Liver (tissue), 8 donors: ENCODE measurements at regions not wholly inside any gene's neighbourhood (a gene's known extent, or its start where the extent isn't known, plus 50 kb on each side); places are given as distances from the start of the nearest gene placed in this dataset.

ENCODE experiments used
- DNase-seq: peaks from one replicate; pipeline ENCODE4 v3.0.0-alpha.2; 2017; ENCODE audit warnings: low spot score
- H3K27ac ChIP-seq, 2 donors: one replicate each; pipeline ENCODE4 v1.7.0; 2013; ENCODE audit warnings: inconsistent platforms in 2 of 2, low read length in 2 of 2, control low read depth in 1 of 2, low read depth in 1 of 2, mild to moderate bottlenecking in 1 of 2
- H3K27me3 ChIP-seq, 4 donors: one replicate each; pipeline versions ENCODE4 v1.6.1 to v1.7.0; 2013; ENCODE audit warnings: low read length in 3 of 4, inconsistent platforms in 1 of 4, mild to moderate bottlenecking in 1 of 4, moderate library complexity in 1 of 4; ENCODE audit not compliant: control insufficient read depth in 4 of 4, insufficient read depth in 4 of 4
- H3K36me3 ChIP-seq, 4 donors: one replicate each; pipeline versions ENCODE4 v1.6.1 to v1.7.0; 2013; ENCODE audit warnings: low read length in 3 of 4, mild to moderate bottlenecking in 3 of 4, low read depth in 1 of 4, moderate library complexity in 1 of 4; ENCODE audit not compliant: control insufficient read depth in 4 of 4, insufficient read depth in 3 of 4
- H3K4me1 ChIP-seq, 4 donors: one replicate each; pipeline versions ENCODE4 v1.6.1 to v1.7.0; 2013; ENCODE audit warnings: low read length in 3 of 4, mild to moderate bottlenecking in 3 of 4, moderate library complexity in 1 of 4; ENCODE audit not compliant: control insufficient read depth in 4 of 4, insufficient read depth in 4 of 4
- H3K4me3 ChIP-seq, 3 donors: one replicate each; pipeline versions ENCODE4 v1.6.1 to v1.7.0; 2013; ENCODE audit warnings: low read length in 3 of 3, control low read depth in 1 of 3, low read depth in 1 of 3, mild to moderate bottlenecking in 1 of 3
- H3K9ac ChIP-seq, 2 donors: one replicate each; pipeline ENCODE4 v1.7.0; 2013; ENCODE audit warnings: low read length in 2 of 2, mild to moderate bottlenecking in 2 of 2, moderate library complexity in 2 of 2, control low read depth in 1 of 2, low read depth in 1 of 2
- H3K9me3 ChIP-seq, 4 donors: one replicate each; pipeline versions ENCODE4 v1.6.1 to v1.7.0; 2013; ENCODE audit warnings: low read length in 3 of 4; ENCODE audit not compliant: control insufficient read depth in 4 of 4
- ATF3 ChIP-seq: IDR thresholded peaks from 2 replicates; pipeline ENCODE4 v1.6.1; 2016; ENCODE audit warnings: antibody characterized with exemption
- EGR1 ChIP-seq, 2 donors: IDR thresholded peaks; 2 replicates each; pipeline ENCODE4 v1.6.1; 2016 to 2018; ENCODE audit warnings: antibody characterized with exemption in 2 of 2, low read depth in 2 of 2
- FOXA1 ChIP-seq: IDR thresholded peaks from 2 replicates; pipeline ENCODE4 v1.6.1; 2016; ENCODE audit warnings: antibody characterized with exemption
- FOXA2 ChIP-seq: IDR thresholded peaks from 2 replicates; pipeline ENCODE4 v1.6.1; 2016; ENCODE audit warnings: antibody characterized with exemption
- GABPA ChIP-seq, 2 donors: IDR thresholded peaks in 1 of 2; conservative IDR thresholded peaks in 1 of 2; 2 replicates each; pipeline ENCODE4 v1.6.1; 2016; ENCODE audit warnings: antibody characterized with exemption in 2 of 2, mild to moderate bottlenecking in 1 of 2, moderate library complexity in 1 of 2
- HNF4A ChIP-seq, 2 donors: conservative IDR thresholded peaks; 2 replicates each; pipeline ENCODE4 v1.6.1; 2016; ENCODE audit warnings: antibody characterized with exemption in 2 of 2, mild to moderate bottlenecking in 2 of 2
- HNF4G ChIP-seq: IDR thresholded peaks from 2 replicates; pipeline ENCODE4 v1.6.1; 2016; ENCODE audit warnings: antibody characterized with exemption
- JUND ChIP-seq, 2 donors: IDR thresholded peaks; 2 replicates each; pipeline ENCODE4 v1.6.1; 2016; ENCODE audit warnings: antibody characterized with exemption in 2 of 2
- NR2F2 ChIP-seq: IDR thresholded peaks from 2 replicates; pipeline ENCODE4 v1.6.1; 2016; ENCODE audit warnings: antibody characterized with exemption
- RAD21 ChIP-seq, 2 donors: IDR thresholded peaks; 2 replicates each; pipeline ENCODE4 v1.6.1; 2016; ENCODE audit warnings: antibody characterized with exemption in 2 of 2, mild to moderate bottlenecking in 2 of 2
- RXRA ChIP-seq, 2 donors: IDR thresholded peaks; 2 replicates each; pipeline ENCODE4 v1.6.1; 2017 to 2018; ENCODE audit warnings: antibody characterized with exemption in 2 of 2, mild to moderate bottlenecking in 1 of 2
- SP1 ChIP-seq: IDR thresholded peaks from 2 replicates; pipeline ENCODE4 v1.6.1; 2018; ENCODE audit warnings: antibody characterized with exemption, mild to moderate bottlenecking
- TAF1 ChIP-seq: conservative IDR thresholded peaks from 2 replicates; pipeline ENCODE4 v1.6.1; 2016; ENCODE audit warnings: antibody characterized with exemption, mild to moderate bottlenecking
- YY1 ChIP-seq: IDR thresholded peaks from 2 replicates; pipeline ENCODE4 v1.6.1; 2016; ENCODE audit warnings: antibody characterized with exemption, mild to moderate bottlenecking
- WGBS: extraction: QIAGEN DNeasy Blood & Tissue Kit; methylation state at CpG from one replicate; pipeline ENCODE4 v1.1.7; 2013; 5-methylcytosine and 5-hydroxymethylcytosine counted together
- TF ChIP-seq, protein P1 (sequence below): IDR thresholded peaks from 2 replicates; pipeline ENCODE4 v1.6.1; 2016; ENCODE audit warnings: antibody characterized with exemption, mild to moderate bottlenecking
- TF ChIP-seq, protein P2 (sequence below): fragments of 150-350 bp; IDR thresholded peaks from 2 replicates; pipeline ENCODE4 v1.5.1; 2017; ENCODE audit warnings: improper control_type of control experiment, low read depth, low read length; ENCODE audit not compliant: missing input control
- TF ChIP-seq, protein P3 (sequence below): IDR thresholded peaks from 2 replicates; pipeline ENCODE4 v1.6.1; 2016; ENCODE audit warnings: antibody characterized with exemption
- TF ChIP-seq, protein P4 (sequence below): IDR thresholded peaks from 2 replicates; pipeline ENCODE4 v1.6.1; 2016; ENCODE audit warnings: antibody characterized with exemption
- donor health status: healthy.
- donor health status: healthy.
- donor health status: healthy.
- donor health status: healthy.
- donor health status: healthy.

- H3K27me3 ChIP-seq = no peaks in the 10 kb centered on the region
- H3K27ac ChIP-seq = no peak overlapping the region
- no peak overlapping the region for H3K4me3 ChIP-seq
- DNase-seq = no peak
- WGBS = 58% methylated on average over 7 of the region's 7 CpGs
- H3K9ac ChIP-seq = no peak overlapping the region
- H3K4me1 ChIP-seq = no peaks in the 10 kb centered on the region
- H3K36me3 ChIP-seq = no peaks in the 10 kb centered on the region
- TF ChIP-seq YY1 (no peak), NR2F2 (no peak), TAF1 (no peak), HNF4A (conservative IDR thresholded peaks at IDR 0.05) (no peak), GABPA (IDR thresholded peaks at IDR 0.05 in 1 of 2, conservative IDR thresholded peaks at IDR 0.05 in 1 of 2) (no peak), RAD21 (IDR thresholded peaks at IDR 0.05) (no peak), FOXA2 (no peak), SP1 (no peak), HNF4G (no peak), EGR1 (IDR thresholded peaks at IDR 0.05; ENCODE audit: low read depth in 2 of 2) (no peak), RXRA (IDR thresholded peaks at IDR 0.05) (no peak), ATF3 (no peak), FOXA1 (no peak), JUND (IDR thresholded peaks at IDR 0.05) (no peak)
- TF ChIP-seq, protein P1, sequence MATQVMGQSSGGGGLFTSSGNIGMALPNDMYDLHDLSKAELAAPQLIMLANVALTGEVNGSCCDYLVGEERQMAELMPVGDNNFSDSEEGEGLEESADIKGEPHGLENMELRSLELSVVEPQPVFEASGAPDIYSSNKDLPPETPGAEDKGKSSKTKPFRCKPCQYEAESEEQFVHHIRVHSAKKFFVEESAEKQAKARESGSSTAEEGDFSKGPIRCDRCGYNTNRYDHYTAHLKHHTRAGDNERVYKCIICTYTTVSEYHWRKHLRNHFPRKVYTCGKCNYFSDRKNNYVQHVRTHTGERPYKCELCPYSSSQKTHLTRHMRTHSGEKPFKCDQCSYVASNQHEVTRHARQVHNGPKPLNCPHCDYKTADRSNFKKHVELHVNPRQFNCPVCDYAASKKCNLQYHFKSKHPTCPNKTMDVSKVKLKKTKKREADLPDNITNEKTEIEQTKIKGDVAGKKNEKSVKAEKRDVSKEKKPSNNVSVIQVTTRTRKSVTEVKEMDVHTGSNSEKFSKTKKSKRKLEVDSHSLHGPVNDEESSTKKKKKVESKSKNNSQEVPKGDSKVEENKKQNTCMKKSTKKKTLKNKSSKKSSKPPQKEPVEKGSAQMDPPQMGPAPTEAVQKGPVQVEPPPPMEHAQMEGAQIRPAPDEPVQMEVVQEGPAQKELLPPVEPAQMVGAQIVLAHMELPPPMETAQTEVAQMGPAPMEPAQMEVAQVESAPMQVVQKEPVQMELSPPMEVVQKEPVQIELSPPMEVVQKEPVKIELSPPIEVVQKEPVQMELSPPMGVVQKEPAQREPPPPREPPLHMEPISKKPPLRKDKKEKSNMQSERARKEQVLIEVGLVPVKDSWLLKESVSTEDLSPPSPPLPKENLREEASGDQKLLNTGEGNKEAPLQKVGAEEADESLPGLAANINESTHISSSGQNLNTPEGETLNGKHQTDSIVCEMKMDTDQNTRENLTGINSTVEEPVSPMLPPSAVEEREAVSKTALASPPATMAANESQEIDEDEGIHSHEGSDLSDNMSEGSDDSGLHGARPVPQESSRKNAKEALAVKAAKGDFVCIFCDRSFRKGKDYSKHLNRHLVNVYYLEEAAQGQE = no peak
- TF ChIP-seq, protein P2, sequence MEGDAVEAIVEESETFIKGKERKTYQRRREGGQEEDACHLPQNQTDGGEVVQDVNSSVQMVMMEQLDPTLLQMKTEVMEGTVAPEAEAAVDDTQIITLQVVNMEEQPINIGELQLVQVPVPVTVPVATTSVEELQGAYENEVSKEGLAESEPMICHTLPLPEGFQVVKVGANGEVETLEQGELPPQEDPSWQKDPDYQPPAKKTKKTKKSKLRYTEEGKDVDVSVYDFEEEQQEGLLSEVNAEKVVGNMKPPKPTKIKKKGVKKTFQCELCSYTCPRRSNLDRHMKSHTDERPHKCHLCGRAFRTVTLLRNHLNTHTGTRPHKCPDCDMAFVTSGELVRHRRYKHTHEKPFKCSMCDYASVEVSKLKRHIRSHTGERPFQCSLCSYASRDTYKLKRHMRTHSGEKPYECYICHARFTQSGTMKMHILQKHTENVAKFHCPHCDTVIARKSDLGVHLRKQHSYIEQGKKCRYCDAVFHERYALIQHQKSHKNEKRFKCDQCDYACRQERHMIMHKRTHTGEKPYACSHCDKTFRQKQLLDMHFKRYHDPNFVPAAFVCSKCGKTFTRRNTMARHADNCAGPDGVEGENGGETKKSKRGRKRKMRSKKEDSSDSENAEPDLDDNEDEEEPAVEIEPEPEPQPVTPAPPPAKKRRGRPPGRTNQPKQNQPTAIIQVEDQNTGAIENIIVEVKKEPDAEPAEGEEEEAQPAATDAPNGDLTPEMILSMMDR = no peak
- TF ChIP-seq, protein P3, sequence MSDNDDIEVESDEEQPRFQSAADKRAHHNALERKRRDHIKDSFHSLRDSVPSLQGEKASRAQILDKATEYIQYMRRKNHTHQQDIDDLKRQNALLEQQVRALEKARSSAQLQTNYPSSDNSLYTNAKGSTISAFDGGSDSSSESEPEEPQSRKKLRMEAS = no peak
- TF ChIP-seq, protein P4, sequence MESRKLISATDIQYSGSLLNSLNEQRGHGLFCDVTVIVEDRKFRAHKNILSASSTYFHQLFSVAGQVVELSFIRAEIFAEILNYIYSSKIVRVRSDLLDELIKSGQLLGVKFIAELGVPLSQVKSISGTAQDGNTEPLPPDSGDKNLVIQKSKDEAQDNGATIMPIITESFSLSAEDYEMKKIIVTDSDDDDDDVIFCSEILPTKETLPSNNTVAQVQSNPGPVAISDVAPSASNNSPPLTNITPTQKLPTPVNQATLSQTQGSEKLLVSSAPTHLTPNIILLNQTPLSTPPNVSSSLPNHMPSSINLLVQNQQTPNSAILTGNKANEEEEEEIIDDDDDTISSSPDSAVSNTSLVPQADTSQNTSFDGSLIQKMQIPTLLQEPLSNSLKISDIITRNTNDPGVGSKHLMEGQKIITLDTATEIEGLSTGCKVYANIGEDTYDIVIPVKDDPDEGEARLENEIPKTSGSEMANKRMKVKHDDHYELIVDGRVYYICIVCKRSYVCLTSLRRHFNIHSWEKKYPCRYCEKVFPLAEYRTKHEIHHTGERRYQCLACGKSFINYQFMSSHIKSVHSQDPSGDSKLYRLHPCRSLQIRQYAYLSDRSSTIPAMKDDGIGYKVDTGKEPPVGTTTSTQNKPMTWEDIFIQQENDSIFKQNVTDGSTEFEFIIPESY = no peak
- no peaks in the 10 kb centered on the region for H3K9me3 ChIP-seq
These were observed 123.1 kb upstream of the ARL4C start for GRCh38 chr2:234620018-234620417.
